ENCODE measurements at regions not wholly inside any gene's neighbourhood (a gene's known extent, or its start where the extent isn't known, plus 50 kb on each side); places are given as distances from the start of the nearest gene placed in this dataset.
"Not testable (repeated sequence)": the region's sequence is repeated elsewhere in the genome, so short reads cannot be mapped to it uniquely, and the experiment has no call there.

DNA sequence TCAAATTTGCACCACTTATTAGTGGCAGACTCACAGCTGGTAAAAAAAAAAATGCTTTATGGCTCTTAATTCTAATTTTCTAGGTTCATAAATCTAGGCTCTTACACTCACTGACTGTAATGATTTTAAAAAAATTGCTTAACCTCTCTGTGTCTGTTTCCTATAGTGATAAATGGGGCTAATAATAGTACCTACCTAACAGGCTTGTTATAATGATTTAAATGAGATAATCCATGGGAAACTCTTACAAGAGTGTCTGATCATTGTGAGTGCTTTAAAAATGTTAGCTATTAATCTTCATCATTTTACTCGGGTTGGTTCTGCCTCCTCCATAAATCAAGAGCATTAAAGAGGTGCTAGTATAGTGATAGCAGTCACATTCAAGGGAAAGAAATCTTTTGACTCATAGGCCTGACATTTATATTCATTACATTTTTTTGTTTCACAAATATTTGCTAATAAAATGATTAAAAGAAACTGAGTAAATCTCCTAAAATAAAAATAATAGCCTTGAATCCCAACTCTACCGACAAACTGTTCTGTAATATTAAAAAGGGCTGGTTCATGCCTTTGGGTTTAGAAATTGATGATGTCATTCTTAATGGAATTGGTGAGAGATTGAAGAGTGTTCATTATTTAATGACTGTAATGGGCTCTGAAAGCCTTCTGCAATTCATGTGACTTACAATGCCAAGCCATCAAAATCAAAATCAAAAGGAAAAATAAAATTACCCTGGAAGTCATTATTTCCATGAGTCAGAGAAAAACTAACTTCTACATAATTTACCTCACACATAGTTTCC, 93.9 kb upstream of the PALMD start:
- no peak overlapping the region for H2AFZ ChIP-seq (ENCODE audit: insufficient read depth, low read length, poor library complexity)
- no peak overlapping the region for H2BK12ac ChIP-seq (ENCODE audit: low read length)
- no peak overlapping the region for H3K14ac ChIP-seq (ENCODE audit: low read length)
- H3K27ac ChIP-seq (ENCODE audit: low read depth, low read length), result no peak overlapping the region
- H2BK120ac ChIP-seq (ENCODE audit: insufficient read depth, low read length, poor library complexity), result no peak overlapping the region
- no peak overlapping the region for H3K4me3 ChIP-seq (ENCODE audit: low read depth, low read length)
- no peak overlapping the region for H3K4me2 ChIP-seq (ENCODE audit: low read length)
- H3K79me1 ChIP-seq (ENCODE audit: low read length), result no peaks in the 10 kb centered on the region
- no peak overlapping the region for H2BK5ac ChIP-seq (ENCODE audit: low read depth, low read length, poor library complexity)
- H2AK5ac ChIP-seq (ENCODE audit: low read length), result no peak overlapping the region
- no peak overlapping the region for H4K8ac ChIP-seq (ENCODE audit: low read depth, low read length)
- H3K79me2 ChIP-seq (ENCODE audit: control insufficient read depth, insufficient read depth, low read length, poor library complexity), result no peaks in the 10 kb centered on the region
- WGBS (ENCODE audit: extremely low coverage, insufficient coverage, insufficient read length), result no CpG with 5 or more reads among the region's 2 CpGs
- no peaks in the 10 kb centered on the region for H3K27me3 ChIP-seq (ENCODE audit: insufficient read depth, low read length)
- no peak overlapping the region for H3K4ac ChIP-seq (ENCODE audit: low read depth, low read length)
- no peaks in the 10 kb centered on the region for H3K4me1 ChIP-seq (ENCODE audit: control insufficient read depth in 1 of 2, insufficient read depth in 2 of 2, low read length in 2 of 2)
- H3K36me3 ChIP-seq (ENCODE audit: control insufficient read depth in 1 of 2, insufficient read depth in 2 of 2, low read length in 2 of 2), result no peaks in the 10 kb centered on the region
- no peaks in the 10 kb centered on the region for H3K9me3 ChIP-seq (ENCODE audit: insufficient read depth, low read depth, low read length)
- DNase-seq, result no peak
- H3K18ac ChIP-seq (ENCODE audit: low read length), result no peak overlapping the region
- H3K23ac ChIP-seq (ENCODE audit: low read length), result no peak overlapping the region
- H4K12ac ChIP-seq (ENCODE audit: low read depth, low read length), result no peak overlapping the region
- H4K91ac ChIP-seq (ENCODE audit: low read depth, low read length), result no peak overlapping the region
- no peak overlapping the region for H3K9ac ChIP-seq (ENCODE audit: low read length)

- Histone ChIP-seq H2BK5ac (ENCODE audit: low read depth, low read length, poor library complexity) (no peak overlapping the region), H2BK12ac (ENCODE audit: low read length) (no peak overlapping the region), H3K36me3 (ENCODE audit: control insufficient read depth in 1 of 2, insufficient read depth in 2 of 2, low read length in 2 of 2) (no peaks in the 10 kb centered on the region), H3K9ac (ENCODE audit: low read length) (no peak overlapping the region), H3K14ac (ENCODE audit: low read length) (no peak overlapping the region), H3K9me3 (ENCODE audit: insufficient read depth, low read depth, low read length) (no peaks in the 10 kb centered on the region), H3K4me3 (ENCODE audit: low read depth, low read length) (no peak overlapping the region), H2BK120ac (ENCODE audit: insufficient read depth, low read length, poor library complexity) (no peak overlapping the region), H3K4ac (ENCODE audit: low read depth, low read length) (no peak overlapping the region), H4K12ac (ENCODE audit: low read depth, low read length) (no peak overlapping the region), H3K18ac (ENCODE audit: low read length) (no peak overlapping the region), H3K27me3 (ENCODE audit: insufficient read depth, low read length) (no peaks in the 10 kb centered on the region), H3K79me2 (ENCODE audit: control insufficient read depth, insufficient read depth, low read length, poor library complexity) (no peaks in the 10 kb centered on the region), H3K4me1 (ENCODE audit: control insufficient read depth in 1 of 2, insufficient read depth in 2 of 2, low read length in 2 of 2) (no peaks in the 10 kb centered on the region), H3K27ac (ENCODE audit: low read depth, low read length) (no peak overlapping the region), H2AFZ (ENCODE audit: insufficient read depth, low read length, poor library complexity) (no peak overlapping the region), H3K23ac (ENCODE audit: low read length) (no peak overlapping the region), H2AK5ac (ENCODE audit: low read length) (no peak overlapping the region), H4K8ac (ENCODE audit: low read depth, low read length) (no peak overlapping the region), H3K4me2 (ENCODE audit: low read length) (no peak overlapping the region), H4K91ac (ENCODE audit: low read depth, low read length) (no peak overlapping the region), H3K79me1 (ENCODE audit: low read length) (no peaks in the 10 kb centered on the region)
- no peak for DNase-seq
- WGBS (ENCODE audit: extremely low coverage, insufficient coverage, insufficient read length), result no CpG with 5 or more reads among the region's 1 CpG
Measured at GRCh38 chr1:99553301-99553700, 92.6 kb upstream of the PALMD start.

GRCh38 chr1:99553819-99554218, 92.1 kb upstream of the PALMD start:
- H4K12ac ChIP-seq (ENCODE audit: low read depth, low read length); H3K4me2 ChIP-seq (ENCODE audit: low read length); H3K4me3 ChIP-seq (ENCODE audit: low read depth, low read length); H4K91ac ChIP-seq (ENCODE audit: low read depth, low read length); H2BK5ac ChIP-seq (ENCODE audit: low read depth, low read length, poor library complexity); H3K14ac ChIP-seq (ENCODE audit: low read length); H4K8ac ChIP-seq (ENCODE audit: low read depth, low read length); H3K27ac ChIP-seq (ENCODE audit: low read depth, low read length); H3K27me3 ChIP-seq (ENCODE audit: insufficient read depth, low read length); H2BK12ac ChIP-seq (ENCODE audit: low read length); H3K4ac ChIP-seq (ENCODE audit: low read depth, low read length); H2AK5ac ChIP-seq (ENCODE audit: low read length); H3K9me3 ChIP-seq (ENCODE audit: insufficient read depth, low read depth, low read length); H3K36me3 ChIP-seq (ENCODE audit: control insufficient read depth in 1 of 2, insufficient read depth in 2 of 2, low read length in 2 of 2); H2AFZ ChIP-seq (ENCODE audit: insufficient read depth, low read length, poor library complexity); H3K18ac ChIP-seq (ENCODE audit: low read length); H3K23ac ChIP-seq (ENCODE audit: low read length); H2BK120ac ChIP-seq (ENCODE audit: insufficient read depth, low read length, poor library complexity); H3K9ac ChIP-seq (ENCODE audit: low read length); H3K79me2 ChIP-seq (ENCODE audit: control insufficient read depth, insufficient read depth, low read length, poor library complexity); H3K4me1 ChIP-seq (ENCODE audit: control insufficient read depth in 1 of 2, insufficient read depth in 2 of 2, low read length in 2 of 2); DNase-seq; H3K79me1 ChIP-seq (ENCODE audit: low read length): not testable (repeated sequence)
- no CpG with 5 or more reads among the region's 3 CpGs for WGBS (ENCODE audit: extremely low coverage, insufficient coverage, insufficient read length)

- WGBS (ENCODE audit: extremely low coverage, insufficient coverage, insufficient read length), result no CpG with 5 or more reads among the region's 2 CpGs
- Histone ChIP-seq H3K27ac (ENCODE audit: low read depth, low read length) (no peak overlapping the region), H2BK12ac (ENCODE audit: low read length) (no peak overlapping the region), H3K18ac (ENCODE audit: low read length) (no peak overlapping the region), H3K4ac (ENCODE audit: low read depth, low read length) (no peak overlapping the region), H3K14ac (ENCODE audit: low read length) (no peak overlapping the region), H4K12ac (ENCODE audit: low read depth, low read length) (no peak overlapping the region), H3K27me3 (ENCODE audit: insufficient read depth, low read length) (no peaks in the 10 kb centered on the region), H3K9ac (ENCODE audit: low read length) (no peak overlapping the region), H3K23ac (ENCODE audit: low read length) (no peak overlapping the region), H3K4me3 (ENCODE audit: low read depth, low read length) (no peak overlapping the region), H3K4me1 (ENCODE audit: control insufficient read depth in 1 of 2, insufficient read depth in 2 of 2, low read length in 2 of 2) (no peaks in the 10 kb centered on the region), H2AFZ (ENCODE audit: insufficient read depth, low read length, poor library complexity) (no peak overlapping the region), H3K79me2 (ENCODE audit: control insufficient read depth, insufficient read depth, low read length, poor library complexity) (no peaks in the 10 kb centered on the region), H2BK120ac (ENCODE audit: insufficient read depth, low read length, poor library complexity) (no peak overlapping the region), H4K91ac (ENCODE audit: low read depth, low read length) (no peak overlapping the region), H3K4me2 (ENCODE audit: low read length) (no peak overlapping the region), H4K8ac (ENCODE audit: low read depth, low read length) (no peak overlapping the region), H2AK5ac (ENCODE audit: low read length) (no peak overlapping the region), H3K79me1 (ENCODE audit: low read length) (no peaks in the 10 kb centered on the region), H2BK5ac (ENCODE audit: low read depth, low read length, poor library complexity) (no peak overlapping the region), H3K9me3 (ENCODE audit: insufficient read depth, low read depth, low read length) (no peaks in the 10 kb centered on the region), H3K36me3 (ENCODE audit: control insufficient read depth in 1 of 2, insufficient read depth in 2 of 2, low read length in 2 of 2) (no peaks in the 10 kb centered on the region)
- DNase-seq, result no peak
Measured at GRCh38 chr1:99554727-99555126, 91.2 kb upstream of the PALMD start.
